GM21360 (cell line): ENCODE measurements at regions not wholly inside any gene's neighbourhood (a gene's known extent, or its start where the extent isn't known, plus 50 kb on each side); places are given as distances from the start of the nearest gene placed in this dataset.

Experiments
- ATAC-seq: cut with Tn5 transposase; IDR thresholded peaks from one replicate; pipeline ENCODE4 v1.9.1; 2021; ENCODE audit warnings: mild to moderate bottlenecking, moderate library complexity; ENCODE audit not compliant: unreplicated experiment

- no peak for ATAC-seq
Observed at GRCh38 chr3:82942041-82942440, 1180.6 kb upstream of the GBE1 start.

- no peak for ATAC-seq
Observed at GRCh38 chr3:82940124-82940523, 1178.7 kb upstream of the GBE1 start.

GRCh38 chr3:82939491-82940097, 1178.1 kb upstream of the GBE1 start:
- no peak for ATAC-seq

GRCh38 chr3:82938821-82939328, 1177.4 kb upstream of the GBE1 start:
- ATAC-seq: no peak

- no peak for ATAC-seq
Observed at GRCh38 chr3:82927309-82928253, 1166.1 kb upstream of the GBE1 start.

- ATAC-seq: no peak
Observed at GRCh38 chr3:82891028-82891427, 1129.6 kb upstream of the GBE1 start.

- ATAC-seq: no peak
Observed at GRCh38 chr3:82883072-82883471, 1121.6 kb upstream of the GBE1 start.

GRCh38 chr3:82875401-82875800, 1114.0 kb upstream of the GBE1 start:
- no peak for ATAC-seq

GRCh38 chr3:82839871-82840270, 1078.4 kb upstream of the GBE1 start:
- no peak for ATAC-seq

- ATAC-seq: no peak
Observed at GRCh38 chr3:82834098-82834497, 1072.7 kb upstream of the GBE1 start.

- no peak for ATAC-seq
Observed at GRCh38 chr3:82824491-82824890, 1063.0 kb upstream of the GBE1 start.

- no peak for ATAC-seq
Observed at GRCh38 chr3:82816086-82816485, 1054.6 kb upstream of the GBE1 start.

GRCh38 chr3:82815417-82816058, 1054.1 kb upstream of the GBE1 start:
- no peak for ATAC-seq

- ATAC-seq: no peak
Observed at GRCh38 chr3:82814660-82815059, 1053.2 kb upstream of the GBE1 start.

GRCh38 chr3:82807781-82808180, 1046.3 kb upstream of the GBE1 start:
- no peak for ATAC-seq

GRCh38 chr3:82802501-82802900, 1041.1 kb upstream of the GBE1 start:
- no peak for ATAC-seq

- ATAC-seq: no peak
Observed at GRCh38 chr3:82800248-82800647, 1038.8 kb upstream of the GBE1 start.

GRCh38 chr3:82796765-82797164, 1035.3 kb upstream of the GBE1 start:
- no peak for ATAC-seq

- ATAC-seq: no peak
Observed at GRCh38 chr3:82791241-82791640, 1029.8 kb upstream of the GBE1 start.

- no peak for ATAC-seq
Observed at GRCh38 chr3:82790307-82791097, 1029.1 kb upstream of the GBE1 start.

GRCh38 chr3:82783194-82783593, 1021.7 kb upstream of the GBE1 start:
- ATAC-seq: no peak
